HG03108 (cell line): ENCODE measurements at regions not wholly inside any gene's neighbourhood (a gene's known extent, or its start where the extent isn't known, plus 50 kb on each side); places are given as distances from the start of the nearest gene placed in this dataset.
A peak's percentile ranks its signal among the peaks of the same experiment; 100 is the strongest.

ENCODE experiments used
- ATAC-seq: cut with Tn5 transposase; IDR thresholded peaks from one replicate; pipeline ENCODE4 v1.9.1; 2021; ENCODE audit warnings: moderate library complexity; ENCODE audit not compliant: unreplicated experiment

DNA sequence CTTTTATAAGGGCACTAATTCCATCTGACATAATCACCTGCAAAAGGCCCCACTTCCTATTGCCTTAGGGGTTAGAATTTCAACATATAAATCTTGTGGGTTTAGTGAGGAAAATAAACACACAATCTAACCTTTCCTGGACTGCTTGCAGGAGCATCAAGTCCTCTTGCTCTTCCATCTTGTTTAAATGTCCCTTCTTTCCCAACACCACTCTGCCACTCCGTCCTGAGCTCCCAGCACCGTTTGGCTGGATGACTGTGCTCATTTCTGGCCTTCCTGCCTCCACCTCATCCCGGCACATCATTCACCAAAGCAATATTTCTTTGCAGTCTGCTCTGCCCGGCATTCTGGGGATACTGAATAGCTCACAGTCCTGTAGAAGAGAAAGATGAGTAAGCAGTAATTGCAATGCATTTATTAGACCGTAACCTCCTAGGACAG, 247.8 kb downstream of the BCL2 start:
- ATAC-seq: no peak

DNA sequence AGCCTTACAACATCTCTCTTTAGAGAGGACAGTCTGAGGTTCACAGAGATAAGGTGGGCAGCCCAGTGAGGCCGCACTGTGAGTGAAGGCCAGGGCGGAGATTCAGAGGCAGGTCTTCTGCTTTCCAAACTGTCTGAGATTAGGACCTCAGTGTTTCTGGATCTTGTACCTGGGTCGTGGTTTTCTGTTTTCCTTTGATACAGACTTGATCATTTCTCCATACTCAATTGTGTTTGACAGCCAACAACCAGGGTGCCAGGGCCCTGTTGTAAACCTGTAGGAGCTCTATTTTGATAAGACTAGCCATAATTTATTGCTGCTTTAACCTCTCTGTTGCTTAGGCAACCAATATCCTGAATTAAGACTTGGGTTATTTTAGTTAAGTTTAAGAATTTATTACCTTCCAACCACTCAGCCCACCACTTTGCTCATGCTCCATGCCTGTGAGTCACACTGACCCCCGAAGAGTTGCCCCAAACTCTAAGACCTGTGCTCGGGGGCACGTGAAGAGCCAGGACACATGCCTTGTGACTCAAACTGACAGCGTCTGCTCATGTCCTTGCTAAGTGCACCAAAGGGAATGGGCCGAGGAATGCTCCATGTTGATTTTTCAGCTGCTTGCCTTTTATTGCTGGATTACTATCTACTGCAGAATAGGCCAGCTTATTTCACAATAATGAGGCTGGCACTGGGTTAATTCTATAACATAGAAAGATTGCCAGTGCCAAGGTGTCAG, 248.6 kb downstream of the BCL2 start:
- ATAC-seq: no peak

DNA sequence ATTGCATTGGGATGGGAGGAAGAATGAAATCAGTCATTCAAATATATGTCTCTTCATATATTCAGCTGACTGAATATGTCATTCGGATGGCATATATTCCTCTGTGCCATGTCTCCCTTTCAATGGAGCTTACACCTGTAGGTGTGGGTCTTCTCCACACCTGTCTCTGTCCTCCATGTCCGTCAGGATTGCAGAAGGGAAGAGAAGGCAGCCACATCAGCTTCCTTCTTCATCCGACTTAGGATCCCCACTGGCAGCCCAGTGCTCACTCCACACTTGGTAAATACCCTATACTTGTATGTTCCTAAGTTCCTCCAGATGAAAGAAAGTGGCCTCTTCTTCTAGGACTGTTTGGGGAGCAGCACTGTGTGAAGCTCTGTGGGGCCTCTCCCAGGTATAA, 250.1 kb downstream of the BCL2 start:
- ATAC-seq: no peak

DNA sequence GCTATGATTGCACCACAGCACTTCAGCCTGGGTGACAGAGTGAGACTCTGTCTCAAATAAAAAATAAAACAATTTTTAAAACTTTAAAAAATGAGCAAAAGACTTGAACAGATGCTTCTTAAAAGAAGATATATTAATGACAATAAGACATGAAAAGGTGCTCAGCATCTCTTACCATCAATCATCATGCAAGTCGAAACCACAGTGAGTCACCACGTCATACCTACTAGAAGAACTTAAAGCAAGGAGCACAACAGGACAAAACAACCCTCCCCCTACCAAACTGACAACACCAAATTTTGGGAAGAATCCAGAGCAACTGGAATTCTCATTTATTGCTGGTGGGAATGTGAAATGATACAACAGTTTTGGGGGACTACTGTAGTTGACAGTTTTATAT, 251.6 kb downstream of the BCL2 start:
- ATAC-seq: no peak

DNA sequence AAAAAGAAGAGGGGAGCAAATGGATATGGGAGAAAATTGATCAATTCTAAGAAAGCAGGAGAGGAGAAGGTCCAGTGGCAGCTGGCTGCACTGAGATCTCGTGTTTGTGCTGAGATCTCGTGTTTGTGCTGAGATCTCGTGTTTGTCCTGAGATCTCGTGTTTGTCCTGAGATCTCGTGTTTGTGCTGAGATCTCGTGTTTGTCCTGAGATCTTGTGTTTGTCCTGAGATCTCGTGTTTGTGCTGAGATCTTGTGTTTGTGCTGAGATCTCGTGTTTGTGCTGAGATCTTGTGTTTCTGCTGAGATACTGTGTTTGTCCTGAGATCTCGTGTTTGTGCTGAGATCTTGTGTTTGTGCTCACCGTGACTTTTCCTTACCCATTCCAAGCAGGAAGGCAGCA, 254.4 kb downstream of the BCL2 start:
- ATAC-seq: no peak

DNA sequence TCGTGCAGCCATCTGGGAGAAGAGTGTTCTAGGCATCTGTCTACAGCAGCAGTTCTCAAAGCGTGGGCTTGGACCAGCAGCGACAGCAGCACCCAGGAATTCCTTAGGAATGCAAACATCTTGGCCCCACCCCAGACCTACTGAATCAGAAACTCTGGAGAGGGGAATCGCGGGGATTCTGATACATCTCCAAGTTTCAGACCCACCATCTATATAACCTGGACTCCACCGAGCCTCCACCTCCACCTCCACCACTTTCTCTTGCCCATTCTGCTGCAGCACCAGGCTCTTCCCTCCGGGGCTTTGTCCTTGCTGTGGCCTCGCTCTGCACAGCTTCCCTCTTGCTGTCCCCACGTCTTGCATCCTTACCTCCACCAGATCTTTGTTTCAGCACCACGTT, 256.4 kb downstream of the BCL2 start:
- no peak for ATAC-seq

DNA sequence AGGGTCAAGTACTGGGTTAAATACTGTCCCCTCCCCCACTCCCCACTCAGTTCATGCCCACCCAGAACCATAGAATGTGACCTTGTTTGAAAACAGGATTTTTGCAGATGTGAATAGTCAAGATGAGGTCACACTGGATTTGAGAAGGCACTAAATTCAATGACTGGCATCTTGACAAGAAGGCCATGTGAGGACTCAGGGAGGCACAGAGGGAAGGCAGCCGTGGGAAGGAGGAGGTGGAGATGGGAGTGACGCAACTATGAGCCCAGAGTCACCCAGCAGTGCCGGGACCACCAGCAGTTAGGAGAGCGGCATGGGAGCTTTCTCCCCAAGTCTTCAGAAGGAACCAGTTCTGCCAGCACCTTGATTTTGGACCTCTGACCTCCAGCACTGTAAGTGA, 257.3 kb downstream of the BCL2 start:
- ATAC-seq: no peak

DNA sequence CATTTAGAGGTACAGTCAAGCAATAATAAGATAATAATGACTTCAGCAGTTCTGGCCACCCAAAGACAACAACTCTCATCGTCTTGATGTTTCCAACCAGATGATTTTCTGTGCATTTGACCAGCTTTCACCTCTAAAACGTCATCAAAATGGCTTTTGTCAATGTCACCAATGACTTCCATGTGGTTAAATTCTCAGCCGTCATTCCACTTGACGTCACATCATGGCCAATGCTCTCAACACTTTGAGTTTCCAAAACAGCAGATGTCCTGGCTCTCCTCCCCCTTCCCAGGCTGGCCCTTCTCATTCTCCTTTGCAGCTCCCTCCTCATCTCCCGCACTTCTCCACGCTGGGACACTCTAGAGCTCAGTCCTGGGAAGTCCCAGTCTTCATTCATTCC, 258.3 kb downstream of the BCL2 start:
- ATAC-seq: no peak

DNA sequence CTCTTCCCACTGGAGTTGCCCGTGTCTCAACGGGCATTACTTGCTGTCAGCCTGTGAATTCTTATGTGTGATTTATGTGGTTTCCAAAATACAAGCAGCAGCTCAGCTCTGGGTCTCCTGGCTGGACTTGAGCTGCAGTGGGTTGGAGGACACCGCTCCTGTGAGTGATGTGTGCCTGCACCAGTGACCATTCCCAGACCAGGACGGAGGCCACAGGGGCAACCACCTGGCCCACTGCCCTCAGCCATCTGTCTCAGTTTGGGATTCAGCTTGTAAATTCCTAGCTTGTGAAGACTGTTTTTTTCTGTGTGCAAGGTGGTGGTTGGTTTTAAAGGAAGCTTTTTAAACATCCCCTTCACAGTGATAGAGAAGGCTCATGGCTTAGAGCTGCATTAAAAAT, 261.0 kb downstream of the BCL2 start:
- ATAC-seq: no peak

DNA sequence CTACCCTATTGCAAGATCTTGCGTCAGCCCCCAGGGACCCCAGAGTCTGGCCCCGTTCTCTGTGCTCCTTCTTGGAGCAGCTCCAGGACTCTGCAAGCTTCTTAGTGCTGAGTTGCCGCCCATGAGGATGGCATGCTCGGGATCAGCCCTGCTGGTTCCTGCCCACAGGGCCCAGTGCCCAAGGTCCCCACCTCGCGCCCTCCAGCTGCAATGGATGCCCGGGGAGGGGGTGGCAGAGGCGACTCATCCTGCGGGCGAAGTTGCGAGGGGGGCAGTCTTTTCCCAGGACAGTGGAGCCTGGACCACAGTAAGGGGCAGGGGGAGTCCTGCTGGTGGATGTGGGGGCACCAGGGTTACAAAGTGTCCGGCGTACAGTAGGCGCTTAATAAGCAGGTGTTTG, 261.9 kb downstream of the BCL2 start:
- no peak for ATAC-seq

DNA sequence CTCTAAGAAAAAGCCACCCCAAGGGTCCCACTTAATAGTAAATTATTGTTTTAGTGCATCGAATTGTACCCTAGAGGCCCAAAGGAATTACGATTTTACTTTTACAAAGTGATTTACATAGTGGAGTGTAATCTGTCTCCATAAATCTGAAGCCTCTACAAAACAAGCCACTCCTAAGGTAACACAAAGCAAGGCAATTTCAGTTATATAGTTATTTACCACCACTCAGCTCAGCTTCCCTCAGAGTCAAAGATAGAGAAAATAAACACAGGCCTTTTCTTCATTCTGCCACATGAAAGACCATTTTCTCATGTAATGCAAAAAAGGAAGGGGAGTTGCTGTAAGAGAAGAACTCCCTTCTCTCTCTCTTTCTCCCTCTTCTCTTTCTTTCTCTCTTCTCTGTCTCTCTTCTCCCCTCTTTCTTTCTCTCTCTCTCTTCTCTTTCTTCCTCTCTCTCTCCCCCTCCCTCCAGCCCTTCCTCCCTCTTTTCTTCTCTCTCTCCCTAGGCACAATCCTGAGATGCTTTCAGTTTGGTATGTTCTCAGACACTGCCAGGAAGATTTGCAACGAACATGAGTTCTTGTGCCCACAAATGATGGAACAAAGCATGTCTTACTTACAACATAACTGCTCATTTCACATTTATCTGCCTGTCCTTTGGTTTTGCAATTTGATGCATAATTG, 264.5 kb downstream of the BCL2 start:
- no peak for ATAC-seq

DNA sequence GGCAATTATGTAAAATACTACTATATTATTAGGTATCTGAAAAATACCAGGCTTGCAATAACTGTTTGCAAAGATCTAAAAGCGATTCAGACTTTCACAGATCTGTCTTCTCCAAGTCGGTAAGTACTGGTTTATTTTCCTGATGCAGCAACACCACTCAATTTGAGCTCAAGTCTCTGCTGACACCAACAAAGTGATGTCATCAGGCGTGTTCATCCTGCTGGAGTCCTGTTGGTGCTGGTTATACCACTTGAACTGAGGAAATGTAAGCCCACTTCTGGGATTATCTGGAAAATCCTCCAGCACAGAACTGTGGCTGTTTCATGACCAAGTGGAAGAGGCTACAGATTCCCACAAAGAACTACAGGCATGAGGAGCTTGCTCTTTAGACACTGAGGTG, 267.6 kb downstream of the BCL2 start:
- ATAC-seq: no peak

DNA sequence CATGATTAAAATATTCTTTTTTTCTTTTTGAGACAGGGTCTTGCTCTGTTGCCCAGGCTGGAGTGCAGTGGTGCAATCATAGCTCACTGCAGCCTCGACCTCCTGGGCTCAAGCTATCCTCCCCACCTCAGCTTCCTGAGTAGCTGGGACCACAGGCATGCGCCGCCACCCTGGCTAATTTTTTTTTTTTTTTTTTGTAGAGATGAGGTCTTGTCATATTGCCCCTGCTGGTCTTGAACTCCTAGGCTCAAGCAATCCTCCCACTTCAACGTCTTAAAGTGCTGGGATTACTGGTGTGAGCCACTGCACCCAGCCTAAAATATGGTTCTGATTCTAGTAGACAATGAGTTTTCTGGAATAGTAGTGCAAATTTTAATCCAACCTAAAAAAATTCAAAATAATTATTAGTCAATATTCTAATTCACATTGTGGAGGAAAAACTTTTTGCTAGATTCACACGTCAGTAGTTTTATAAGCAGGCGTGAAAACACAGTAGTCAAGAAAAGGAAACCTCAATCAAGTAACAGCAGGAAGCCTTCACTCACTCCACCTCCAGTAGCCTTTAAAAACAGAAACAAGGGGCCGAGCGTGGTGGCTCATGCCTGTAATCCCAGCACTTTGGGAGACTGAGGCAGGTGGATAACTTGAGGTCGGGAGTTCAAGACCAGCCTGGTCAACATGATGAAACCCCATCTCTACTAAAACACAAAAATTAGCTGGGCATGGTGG, 268.7 kb downstream of the BCL2 start:
- ATAC-seq: peak; percentile 68

DNA sequence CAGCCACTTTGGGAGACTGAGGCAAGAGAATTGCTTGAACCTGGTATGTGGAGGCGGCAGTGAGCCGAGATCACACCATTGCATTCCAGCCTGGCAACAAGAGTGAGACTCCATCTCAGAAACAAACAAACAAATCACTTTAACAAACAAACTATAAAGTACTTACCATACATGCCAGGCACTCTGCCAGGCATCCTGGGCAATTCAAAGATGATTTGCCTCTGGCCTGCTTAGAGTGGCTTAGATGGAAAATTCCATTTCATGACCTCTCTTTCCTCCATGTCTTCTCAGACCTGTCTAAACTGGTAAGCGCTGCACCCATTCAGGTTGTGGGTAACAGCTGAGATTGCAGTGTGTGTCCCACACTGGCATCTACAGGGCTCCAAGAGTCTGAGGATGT, 273.2 kb downstream of the BCL2 start:
- no peak for ATAC-seq

DNA sequence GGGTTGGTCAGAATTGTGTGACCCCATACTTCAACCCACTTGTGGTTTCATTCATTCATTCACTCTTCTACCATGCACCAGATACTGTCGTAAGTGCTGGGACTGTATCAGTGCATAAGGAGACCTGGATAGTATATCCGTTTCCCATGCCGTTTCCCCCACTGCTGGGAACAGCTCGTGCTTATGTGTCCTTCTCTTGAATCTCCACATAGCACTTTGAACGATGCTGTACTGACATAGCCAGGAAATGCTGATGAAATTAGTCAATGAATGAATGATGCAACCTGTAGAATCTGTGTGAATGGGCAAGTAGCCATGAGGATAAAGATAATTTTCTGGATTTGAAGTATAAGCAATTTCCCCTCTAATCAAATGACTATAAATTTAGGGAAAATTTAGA, 276.1 kb downstream of the BCL2 start:
- ATAC-seq: no peak

DNA sequence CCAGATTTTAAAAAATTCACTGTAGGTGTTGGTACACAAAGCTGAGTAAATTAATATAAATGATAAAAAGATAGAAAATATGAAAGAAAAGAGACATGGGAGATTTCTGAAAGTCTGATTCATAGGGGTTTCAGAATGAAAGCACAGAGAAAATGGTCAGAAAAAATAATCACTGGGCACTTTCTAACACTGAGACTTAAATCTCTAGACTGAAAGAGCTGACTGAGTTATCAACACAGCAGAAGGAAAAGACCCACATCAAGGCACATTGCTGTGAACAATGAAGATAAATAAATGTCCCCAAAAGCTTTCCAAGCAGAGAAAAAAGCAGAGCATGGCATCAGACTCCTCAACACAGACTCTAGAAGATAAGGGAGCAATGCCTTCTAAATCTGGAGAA, 277.2 kb downstream of the BCL2 start:
- ATAC-seq: no peak

DNA sequence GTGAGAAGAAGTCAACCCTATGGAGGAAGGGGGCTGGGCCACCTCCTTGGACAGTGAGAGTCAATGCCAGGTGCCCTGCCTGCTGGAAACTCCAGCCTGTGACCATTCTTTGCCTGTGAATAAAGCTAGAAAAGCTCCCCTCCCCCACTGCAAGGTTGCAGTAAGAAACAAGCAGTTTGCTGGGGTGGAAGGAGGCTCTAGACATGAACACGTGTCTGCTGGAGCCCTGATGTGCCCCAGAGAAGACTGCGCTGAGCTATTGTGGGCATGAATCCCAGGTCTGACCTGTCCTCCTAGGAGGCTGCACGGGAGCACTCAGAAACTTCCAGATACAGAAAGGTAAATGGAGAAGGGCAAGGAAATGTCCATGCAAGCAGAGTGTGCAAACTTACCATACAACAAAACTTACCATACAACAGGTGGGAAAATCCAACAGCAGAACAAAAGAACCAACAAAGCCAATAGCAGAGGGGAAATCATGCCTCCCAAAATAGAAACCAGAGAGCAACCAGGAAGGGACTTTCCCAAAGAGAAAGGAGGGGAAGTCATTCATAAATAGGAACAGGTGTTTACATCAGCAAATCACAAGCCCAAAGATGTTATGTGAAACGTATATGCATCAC, 278.7 kb downstream of the BCL2 start:
- peak; percentile 87 for ATAC-seq

DNA sequence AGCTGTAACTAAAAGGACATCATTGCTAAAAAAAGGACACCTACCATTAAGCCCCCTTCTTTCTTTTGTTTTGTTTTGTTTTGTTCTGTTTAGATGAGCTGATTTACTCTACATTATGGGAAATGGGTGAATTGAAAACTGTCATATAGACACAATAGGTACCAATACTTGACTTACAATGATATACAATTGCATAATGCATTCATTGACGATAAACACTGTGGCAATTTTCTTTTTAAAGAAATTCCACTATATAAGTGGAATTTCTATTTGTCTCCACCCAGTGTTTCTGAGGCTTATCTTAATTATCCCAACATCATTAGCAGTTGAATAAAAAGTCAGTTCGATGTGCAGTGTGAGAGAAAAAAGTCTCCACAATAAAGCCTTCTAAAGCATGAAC, 282.1 kb downstream of the BCL2 start:
- no peak for ATAC-seq

DNA sequence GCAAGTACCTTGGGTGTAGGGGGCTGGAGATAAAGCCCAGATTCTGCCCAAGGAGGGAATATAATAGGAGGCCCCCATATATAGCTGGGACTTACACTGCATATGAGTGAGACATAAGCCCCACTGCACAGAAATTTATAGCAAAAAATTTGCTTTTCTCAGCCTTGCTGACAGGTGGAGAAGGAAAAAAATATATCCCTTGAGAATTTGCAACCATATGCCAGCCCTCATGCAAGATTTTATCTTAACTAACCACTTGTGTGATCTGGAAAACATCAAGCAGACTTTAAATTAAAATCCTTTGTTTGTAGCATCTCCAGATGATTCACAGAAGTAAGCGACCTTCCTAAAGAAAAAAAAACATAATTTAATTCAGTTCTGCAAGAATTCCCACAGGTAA, 288.2 kb downstream of the BCL2 start:
- no peak for ATAC-seq
